SK-N-SH (cell line): ENCODE measurements at regions not wholly inside any gene's neighbourhood (a gene's known extent, or its start where the extent isn't known, plus 50 kb on each side); places are given as distances from the start of the nearest gene placed in this dataset.

Experiments
- EZH2phosphoT487 ChIP-seq: fragments of 200-600 bp; sonication (generic); IDR thresholded peaks from 2 replicates; pipeline ENCODE4 v1.6.1; 2017; ENCODE audit warnings: low read depth, mixed run types, mild to moderate bottlenecking, antibody characterized with exemption, moderate library complexity, borderline replicate concordance
- RCOR1 ChIP-seq: fragments of 150-350 bp; IDR thresholded peaks from 2 replicates; pipeline ENCODE4 v1.6.1; 2017; ENCODE audit warnings: antibody characterized with exemption, low read length

DNA sequence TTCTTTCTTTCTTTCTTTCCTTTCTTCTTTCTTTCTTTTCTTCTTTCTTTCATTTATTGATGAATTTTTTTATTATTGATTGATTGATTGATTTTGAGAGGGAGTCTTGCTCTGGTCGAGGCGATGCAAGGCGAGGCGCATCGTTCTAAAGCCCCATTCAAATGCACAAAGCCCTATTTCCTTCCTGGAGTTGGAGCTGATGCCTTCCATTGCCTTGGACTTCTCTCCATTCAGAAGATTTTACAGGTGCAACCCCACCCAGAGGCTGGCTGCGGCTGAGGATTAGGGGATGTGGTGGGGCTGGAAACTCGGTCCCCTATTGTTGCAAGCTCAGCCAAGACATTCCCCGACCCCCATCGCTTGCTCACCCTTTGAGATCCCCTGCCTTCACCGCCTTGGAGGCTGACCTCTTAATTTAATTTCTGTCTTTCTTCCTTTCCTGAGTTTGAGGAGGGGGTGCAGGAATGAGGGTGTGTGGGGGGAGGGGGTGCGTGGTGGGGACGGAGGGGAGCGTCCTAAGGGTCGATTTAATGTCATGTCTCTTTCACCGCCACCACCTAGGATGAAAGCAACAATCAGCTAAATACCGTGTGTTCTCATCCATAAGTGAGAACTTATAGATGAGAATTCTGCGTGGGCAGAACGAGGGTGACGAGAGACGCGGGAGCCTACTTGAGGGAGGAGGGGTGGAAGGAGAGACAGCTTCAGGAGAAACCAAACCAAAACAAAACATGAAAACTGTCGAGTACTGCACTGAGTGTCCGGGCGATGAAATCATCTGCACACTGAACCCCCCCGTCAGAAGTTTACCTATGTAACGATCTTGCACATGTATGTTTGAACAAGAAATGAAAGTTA lies 3913.9 kb upstream of the OR11H1 start:
- no peak for TF ChIP-seq EZH2phosphoT487
- no peak for TF ChIP-seq RCOR1
